MM.1S (cell line): ENCODE measurements at regions not wholly inside any gene's neighbourhood (a gene's known extent, or its start where the extent isn't known, plus 50 kb on each side); places are given as distances from the start of the nearest gene placed in this dataset.
"Not testable (repeated sequence)": the region's sequence is repeated elsewhere in the genome, so short reads cannot be mapped to it uniquely, and the experiment has no call there.

Experiments used
- DNase-seq: peaks from one replicate; pipeline ENCODE4 v3.0.0-alpha.2; 2015
- H2AFZ ChIP-seq: fragments of 300-600 bp; sonication (generic); 2 replicates; pipeline ENCODE4 v1.6.0; 2016; ENCODE audit warnings: antibody characterized with exemption, low read length
- H3F3A ChIP-seq: fragments of 300-600 bp; sonication (generic); 2 replicates; pipeline ENCODE4 v1.6.1; 2016; ENCODE audit warnings: mild to moderate bottlenecking, antibody characterized with exemption, low read length, moderate library complexity, mixed read lengths; ENCODE audit not compliant: insufficient read depth
- H3K27ac ChIP-seq: fragments of 300-600 bp; sonication (generic); 2 replicates; pipeline ENCODE4 v1.5.1; 2016; ENCODE audit warnings: mild to moderate bottlenecking, low read length
- H3K27me3 ChIP-seq: fragments of 300-600 bp; sonication (generic); replicated peaks from 2 replicates; pipeline ENCODE4 v1.6.0; 2016; ENCODE audit warnings: low read length; ENCODE audit not compliant: insufficient read depth
- H3K36me3 ChIP-seq: fragments of 300-600 bp; sonication (generic); replicated peaks from 2 replicates; pipeline ENCODE4 v1.6.1; 2016; ENCODE audit warnings: mild to moderate bottlenecking, low read length, mixed read lengths; ENCODE audit not compliant: insufficient read depth
- H3K4me1 ChIP-seq: fragments of 300-600 bp; sonication (generic); 2 replicates; pipeline ENCODE4 v1.6.1; 2016; ENCODE audit warnings: low read length, mixed read lengths
- H3K4me2 ChIP-seq: fragments of 300-600 bp; sonication (generic); 2 replicates; pipeline ENCODE4 v1.6.0; 2016; ENCODE audit warnings: low read depth, low read length
- H3K4me3 ChIP-seq: fragments of 300-600 bp; sonication (generic); 2 replicates; pipeline ENCODE4 v1.5.1; 2016; ENCODE audit warnings: low read length, mixed read lengths
- H3K79me2 ChIP-seq: fragments of 300-600 bp; sonication (generic); 2 replicates; pipeline ENCODE4 v1.6.1; 2016; ENCODE audit warnings: mixed run types, low read length, mixed read lengths
- H3K9ac ChIP-seq: fragments of 300-600 bp; sonication (generic); 2 replicates; pipeline ENCODE4 v1.6.1; 2016; ENCODE audit warnings: low read length, mixed read lengths
- H3K9me2 ChIP-seq: fragments of 300-600 bp; sonication (generic); replicated peaks from 2 replicates; pipeline ENCODE4 v1.6.1; 2016; ENCODE audit warnings: mild to moderate bottlenecking, low read length, mixed read lengths; ENCODE audit not compliant: insufficient read depth
- H3K9me3 ChIP-seq: fragments of 300-600 bp; sonication (generic); replicated peaks from 2 replicates; pipeline ENCODE4 v1.6.1; 2016; ENCODE audit warnings: mild to moderate bottlenecking, low read length, mixed read lengths; ENCODE audit not compliant: insufficient read depth
- H4K20me1 ChIP-seq: fragments of 300-600 bp; sonication (generic); 2 replicates; pipeline ENCODE4 v1.6.1; 2016; ENCODE audit warnings: mild to moderate bottlenecking, low read length, moderate library complexity, mixed read lengths; ENCODE audit not compliant: insufficient read depth
- EZH2 ChIP-seq: fragments of 300-600 bp; sonication (generic); optimal IDR thresholded peaks from 2 replicates; pipeline ENCODE3; 2017; ENCODE audit warnings: low read depth, mild to moderate bottlenecking, antibody characterized with exemption, low read length, mixed read lengths
- EZH2phosphoT487 ChIP-seq: fragments of 300-600 bp; sonication (generic); IDR thresholded peaks from 2 replicates; pipeline ENCODE4 v1.6.1; 2018; ENCODE audit warnings: antibody characterized with exemption, low read length
- TF ChIP-seq, protein P1 (sequence below): fragments of 300-600 bp; sonication (generic); IDR thresholded peaks from 2 replicates; pipeline ENCODE4 v1.5.1; 2016; ENCODE audit warnings: antibody characterized with exemption, low read length, mixed read lengths

DNA sequence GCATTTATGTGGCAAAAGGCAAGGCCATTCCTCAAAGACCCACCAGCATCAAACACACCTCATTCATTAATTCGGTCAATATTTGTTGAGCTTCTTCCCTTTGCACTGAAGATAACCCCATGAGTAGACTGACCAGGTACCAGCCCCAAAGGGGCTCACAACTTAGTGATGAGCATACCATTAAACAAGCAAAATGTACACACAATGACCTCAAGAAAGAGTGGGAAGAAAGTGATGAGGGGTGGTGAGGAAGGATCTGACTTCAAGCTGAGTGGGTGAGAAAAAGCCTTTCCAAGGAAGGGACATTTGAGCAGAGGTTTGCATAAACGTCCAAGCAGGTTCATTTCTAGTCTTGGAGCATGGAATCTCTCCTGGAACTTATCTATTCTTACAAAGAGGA is 562.5 kb downstream of the TOX3 start:
- TF ChIP-seq EZH2phosphoT487, result no peak
- TF ChIP-seq EZH2, result no peak
- TF ChIP-seq, protein P1, sequence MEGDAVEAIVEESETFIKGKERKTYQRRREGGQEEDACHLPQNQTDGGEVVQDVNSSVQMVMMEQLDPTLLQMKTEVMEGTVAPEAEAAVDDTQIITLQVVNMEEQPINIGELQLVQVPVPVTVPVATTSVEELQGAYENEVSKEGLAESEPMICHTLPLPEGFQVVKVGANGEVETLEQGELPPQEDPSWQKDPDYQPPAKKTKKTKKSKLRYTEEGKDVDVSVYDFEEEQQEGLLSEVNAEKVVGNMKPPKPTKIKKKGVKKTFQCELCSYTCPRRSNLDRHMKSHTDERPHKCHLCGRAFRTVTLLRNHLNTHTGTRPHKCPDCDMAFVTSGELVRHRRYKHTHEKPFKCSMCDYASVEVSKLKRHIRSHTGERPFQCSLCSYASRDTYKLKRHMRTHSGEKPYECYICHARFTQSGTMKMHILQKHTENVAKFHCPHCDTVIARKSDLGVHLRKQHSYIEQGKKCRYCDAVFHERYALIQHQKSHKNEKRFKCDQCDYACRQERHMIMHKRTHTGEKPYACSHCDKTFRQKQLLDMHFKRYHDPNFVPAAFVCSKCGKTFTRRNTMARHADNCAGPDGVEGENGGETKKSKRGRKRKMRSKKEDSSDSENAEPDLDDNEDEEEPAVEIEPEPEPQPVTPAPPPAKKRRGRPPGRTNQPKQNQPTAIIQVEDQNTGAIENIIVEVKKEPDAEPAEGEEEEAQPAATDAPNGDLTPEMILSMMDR, result no peak
- Histone ChIP-seq H3K9ac (no peak overlapping the region), H3K4me1 (no peaks in the 10 kb centered on the region), H3K9me2 (no peaks in the 10 kb centered on the region), H3K36me3 (no peaks in the 10 kb centered on the region), H3K4me2 (no peak overlapping the region), H3K4me3 (no peak overlapping the region), H3K27ac (no peak overlapping the region), H4K20me1 (no peaks in the 10 kb centered on the region), H3K27me3 (no peaks in the 10 kb centered on the region), H3K9me3 (no peaks in the 10 kb centered on the region), H3K79me2 (no peaks in the 10 kb centered on the region), H2AFZ (no peak overlapping the region), H3F3A (no peaks in the 10 kb centered on the region)
- DNase-seq, result no peak

DNA sequence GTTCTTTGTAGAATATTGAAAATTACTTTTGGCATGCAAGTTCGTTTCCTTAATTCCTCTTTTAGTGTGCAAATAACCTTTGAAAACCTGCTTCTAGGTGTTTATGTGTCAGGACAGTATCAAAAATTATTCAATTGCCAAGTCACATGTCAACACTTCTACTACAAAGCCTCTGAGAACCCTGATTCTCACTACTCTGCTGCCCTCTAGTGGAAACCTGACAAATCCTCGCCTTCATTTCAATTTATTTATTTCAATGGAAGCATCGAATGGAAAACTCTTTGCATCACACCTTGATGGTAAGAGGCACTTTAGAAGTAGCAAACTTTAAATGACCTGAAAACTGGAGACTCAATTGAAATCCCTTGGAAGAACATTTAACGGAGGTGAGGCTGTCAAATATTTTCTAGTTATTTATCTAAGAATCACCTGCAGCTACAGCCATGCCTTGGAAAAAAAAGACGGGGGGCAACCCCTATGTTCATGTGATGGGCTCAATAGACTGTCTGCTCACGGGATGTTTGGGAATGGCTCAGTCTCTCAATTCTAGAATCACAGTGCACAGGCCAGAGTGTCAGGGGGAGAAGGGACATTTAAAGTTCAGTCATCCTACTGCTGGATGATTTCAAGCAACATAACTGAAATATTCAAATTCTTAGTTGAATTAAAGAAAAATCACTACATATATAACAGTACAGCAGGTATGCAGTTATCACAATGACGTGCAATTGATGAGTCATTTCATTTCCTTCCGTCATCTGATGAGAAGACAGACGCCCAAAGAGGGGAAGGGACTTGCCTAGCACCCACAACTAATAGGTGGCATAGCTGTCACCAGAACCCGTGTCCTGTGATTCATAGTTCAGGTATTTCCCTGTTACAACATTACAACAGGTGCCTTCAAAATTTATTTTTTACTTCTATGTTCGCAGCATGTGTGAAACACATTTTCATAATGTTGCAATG is 563.9 kb downstream of the TOX3 start:
- Histone ChIP-seq H3K4me2 (no peak overlapping the region), H3K27ac (no peak overlapping the region)

DNA sequence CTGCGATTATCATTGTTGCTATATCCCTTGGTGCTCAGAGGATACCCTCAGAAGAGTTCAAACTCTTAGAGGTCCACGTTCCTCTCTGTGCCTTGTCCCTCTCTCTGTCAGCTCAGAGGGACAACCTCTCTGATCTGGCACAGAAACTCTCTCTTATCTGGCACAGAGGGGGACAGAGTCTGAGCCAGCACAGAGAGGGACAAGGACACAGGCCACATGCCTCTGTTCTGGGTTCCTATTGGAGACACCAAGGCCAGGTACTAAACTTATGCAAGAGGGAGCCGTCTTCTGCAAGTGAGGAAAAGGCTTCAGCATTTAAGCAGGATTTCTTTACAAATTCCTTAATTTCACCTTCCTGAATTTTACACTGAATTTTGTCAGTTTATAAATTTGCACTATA is 565.2 kb downstream of the TOX3 start:
- TF ChIP-seq, protein P1, result no peak
- TF ChIP-seq EZH2, result no peak
- TF ChIP-seq EZH2phosphoT487, result no peak
- Histone ChIP-seq H3K27me3 (no peaks in the 10 kb centered on the region), H3K4me1 (no peaks in the 10 kb centered on the region), H3K79me2 (no peaks in the 10 kb centered on the region), H3F3A (no peaks in the 10 kb centered on the region), H3K27ac (no peak overlapping the region), H3K9ac (no peak overlapping the region), H3K9me3 (no peaks in the 10 kb centered on the region), H3K36me3 (no peaks in the 10 kb centered on the region), H3K4me2 (no peak overlapping the region), H2AFZ (no peak overlapping the region), H3K4me3 (no peak overlapping the region), H3K9me2 (no peaks in the 10 kb centered on the region), H4K20me1 (no peaks in the 10 kb centered on the region)
- no peak for DNase-seq

More for the DNA sequence above, 563.9 kb downstream of the TOX3 start:
- Histone ChIP-seq H3K36me3 (no peaks in the 10 kb centered on the region), H3K4me3 (no peak overlapping the region), H3K79me2 (no peaks in the 10 kb centered on the region), H3K27me3 (no peaks in the 10 kb centered on the region), H3F3A (no peaks in the 10 kb centered on the region), H3K4me1 (no peaks in the 10 kb centered on the region), H2AFZ (no peak overlapping the region), H3K9me2 (no peaks in the 10 kb centered on the region), H3K9ac (no peak overlapping the region), H3K9me3 (no peaks in the 10 kb centered on the region), H4K20me1 (no peaks in the 10 kb centered on the region)
- TF ChIP-seq EZH2phosphoT487, result no peak
- no peak for TF ChIP-seq EZH2
- TF ChIP-seq, protein P1, result peak; percentile 75
- DNase-seq, result peak; percentile 61

DNA sequence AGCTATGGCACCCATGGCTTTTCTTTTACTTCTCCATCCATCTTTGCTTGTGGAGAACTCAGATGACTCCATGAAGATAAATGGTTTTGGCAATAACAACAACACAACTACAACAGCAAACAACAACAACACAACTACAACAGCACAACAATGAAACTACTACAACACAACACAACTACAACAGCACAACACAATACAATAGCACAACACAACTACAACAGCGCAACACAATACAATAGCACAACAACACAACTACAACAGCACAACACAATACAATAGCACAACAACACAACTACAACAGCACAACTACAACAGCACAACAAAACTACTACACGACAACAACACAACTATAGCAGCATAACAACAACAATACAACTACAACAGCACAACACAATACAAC is 569.4 kb downstream of the TOX3 start:
- H3K27ac ChIP-seq, H3K4me2 ChIP-seq, H2AFZ ChIP-seq, H4K20me1 ChIP-seq, H3K36me3 ChIP-seq, DNase-seq, H3K9me2 ChIP-seq, H3K27me3 ChIP-seq, H3F3A ChIP-seq, H3K79me2 ChIP-seq, H3K4me1 ChIP-seq, H3K9me3 ChIP-seq, H3K9ac ChIP-seq, H3K4me3 ChIP-seq: not testable (repeated sequence)
